GM13977 (cell line): ENCODE measurements at regions not wholly inside any gene's neighbourhood (a gene's known extent, or its start where the extent isn't known, plus 50 kb on each side); places are given as distances from the start of the nearest gene placed in this dataset.

Experiments used
- DNase-seq: peaks from one replicate; pipeline ENCODE4 v3.0.0; 2012; ENCODE audit warnings: low spot score
- CTCF ChIP-seq: IDR thresholded peaks from 2 replicates; pipeline ENCODE4 v1.5.1; 2012; ENCODE audit warnings: mild to moderate bottlenecking, control low read depth; ENCODE audit not compliant: insufficient read depth; ENCODE audit errors: extremely low read depth, missing control alignments
- in situ Hi-C: fragments of 300-500 bp; cut with MboI; formaldehyde crosslinking; loops from one replicate; pipeline ENCODE4 v1.12.0; 2022; ENCODE audit warnings: low sequenced_read_pairs, low pct_unique_long_range_greater_than_20kb, mixed read lengths, inconsistent platforms; ENCODE audit not compliant: unreplicated experiment

- no peak for TF ChIP-seq CTCF
- in situ Hi-C loops, result loop anchor here (10.0 kb wide), 1 partner anchor 206 kb away; no protein-coding TSS in a partner anchor
- DNase-seq, result no peak
Observed at GRCh38 chr17:79188685-79189084, 114.1 kb downstream of the ENGASE start.

DNA sequence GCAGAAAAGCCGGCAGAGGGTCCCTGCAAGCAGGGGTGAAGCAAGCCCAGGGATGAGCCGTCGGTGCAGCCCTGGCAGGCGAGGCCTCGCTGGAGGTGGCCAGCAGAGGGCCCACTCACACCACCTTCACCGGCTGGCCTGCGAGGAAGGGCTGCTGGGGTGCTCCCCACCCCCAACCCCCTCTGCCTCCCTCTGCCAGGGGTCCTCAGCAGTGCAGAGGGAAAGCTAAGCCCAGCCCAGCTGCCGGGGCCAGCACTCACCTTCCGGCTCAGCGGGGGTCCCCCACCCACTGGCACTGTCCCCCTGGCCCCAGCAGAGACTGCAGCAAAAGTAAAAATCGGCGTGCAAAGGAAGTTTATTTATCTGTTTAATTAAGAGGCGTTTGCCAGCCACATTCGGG lies 113.4 kb downstream of the ENGASE start:
- DNase-seq, result peak; percentile 81
- peak; percentile 72 for TF ChIP-seq CTCF
- in situ Hi-C loops, result loop anchor here (10.0 kb wide), 1 partner anchor 207 kb away; no protein-coding TSS in a partner anchor

GRCh38 chr17:79187186-79187585 lies 112.6 kb downstream of the ENGASE start:
- in situ Hi-C loops, result loop anchor here (10.0 kb wide), 1 partner anchor 208 kb away; no protein-coding TSS in a partner anchor
- DNase-seq, result no peak

DNA sequence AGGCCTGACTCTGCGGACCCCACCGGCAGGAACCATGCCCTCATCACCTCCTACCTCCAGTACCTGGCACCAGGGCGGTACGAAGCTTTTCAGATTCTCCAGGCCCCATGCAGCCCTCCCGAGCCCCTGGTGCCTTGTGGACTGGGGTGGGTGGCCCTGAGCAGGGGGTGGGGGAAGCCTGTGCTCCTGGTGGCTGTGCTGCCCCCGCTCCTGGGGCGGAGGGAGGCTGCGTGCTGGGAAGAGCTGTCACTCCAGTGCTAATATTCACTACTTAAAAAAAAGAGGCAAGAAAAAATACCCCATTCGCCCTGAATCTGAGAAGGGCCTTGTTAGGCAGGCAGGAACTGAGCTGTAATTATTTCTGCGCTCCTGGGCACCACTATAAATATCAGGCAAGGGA lies 111.8 kb downstream of the ENGASE start:
- TF ChIP-seq CTCF, result no peak
- DNase-seq, result no peak
- in situ Hi-C loops, result loop anchor here (10.0 kb wide), 1 partner anchor 208 kb away; no protein-coding TSS in a partner anchor

More at GRCh38 chr17:79187186-79187585, 112.6 kb downstream of the ENGASE start:
- no peak for TF ChIP-seq CTCF

DNA sequence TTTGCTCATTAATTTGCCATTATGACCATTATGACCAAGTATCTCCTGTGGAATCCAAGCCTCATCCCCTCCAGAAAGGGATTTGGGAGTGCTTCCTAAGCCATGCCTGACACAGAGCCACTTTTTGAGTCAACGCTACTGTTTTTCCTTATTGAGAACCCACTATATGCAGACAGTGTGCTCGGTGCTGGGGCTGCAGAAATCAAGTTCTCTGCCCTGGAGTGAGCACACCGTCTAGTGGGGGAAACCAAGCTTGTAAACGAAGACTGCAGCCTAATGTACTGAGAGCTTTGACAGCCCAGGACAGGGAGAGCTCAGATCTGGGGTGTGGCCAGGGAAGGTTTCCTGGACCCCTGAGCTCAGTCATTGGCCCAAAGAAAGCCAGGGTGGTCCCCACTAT lies 111.0 kb downstream of the ENGASE start:
- in situ Hi-C loops, result loop anchor here (10.0 kb wide), 1 partner anchor 209 kb away; no protein-coding TSS in a partner anchor
- no peak for TF ChIP-seq CTCF
- no peak for DNase-seq

GRCh38 chr17:79184219-79184618 lies 109.6 kb downstream of the ENGASE start:
- DNase-seq, result no peak
- TF ChIP-seq CTCF, result no peak
- in situ Hi-C loops, result loop anchor here (10.0 kb wide), 1 partner anchor 211 kb away; no protein-coding TSS in a partner anchor
